ENCODE measurements at regions not wholly inside any gene's neighbourhood (a gene's known extent, or its start where the extent isn't known, plus 50 kb on each side); places are given as distances from the start of the nearest gene placed in this dataset.

GRCh38 chr1:10889650-10890353, 93.4 kb upstream of the CASZ1 start:
- TF ChIP-seq CTCF (IDR thresholded peaks at IDR 0.05 in 4 of 5, conservative IDR thresholded peaks at IDR 0.05 in 1 of 5): no peak
- no peak for TF ChIP-seq POLR2A (IDR thresholded peaks at IDR 0.05)

Measured in gastrocnemius medialis (tissue), 4 donors.